H54 (cell line): ENCODE measurements at regions not wholly inside any gene's neighbourhood (a gene's known extent, or its start where the extent isn't known, plus 50 kb on each side); places are given as distances from the start of the nearest gene placed in this dataset.
"Not testable (repeated sequence)": the region's sequence is repeated elsewhere in the genome, so short reads cannot be mapped to it uniquely, and the experiment has no call there.

Source experiments
- DNase-seq: peaks from one replicate; pipeline ENCODE4 v3.0.0; 2011; ENCODE audit warnings: low spot score, mixed read lengths; ENCODE audit not compliant: insufficient read length
- FAIRE-seq: peaks from 3 replicates; lab custom pipeline; 2011; peaks lifted over from hg19 to GRCh38; lab: Jason Lieb, UNC
- POLR2A ChIP-seq: IDR thresholded peaks from 2 replicates; pipeline ENCODE4 v1.6.1; 2011; ENCODE audit warnings: low read depth, mild to moderate bottlenecking, low read length

DNA sequence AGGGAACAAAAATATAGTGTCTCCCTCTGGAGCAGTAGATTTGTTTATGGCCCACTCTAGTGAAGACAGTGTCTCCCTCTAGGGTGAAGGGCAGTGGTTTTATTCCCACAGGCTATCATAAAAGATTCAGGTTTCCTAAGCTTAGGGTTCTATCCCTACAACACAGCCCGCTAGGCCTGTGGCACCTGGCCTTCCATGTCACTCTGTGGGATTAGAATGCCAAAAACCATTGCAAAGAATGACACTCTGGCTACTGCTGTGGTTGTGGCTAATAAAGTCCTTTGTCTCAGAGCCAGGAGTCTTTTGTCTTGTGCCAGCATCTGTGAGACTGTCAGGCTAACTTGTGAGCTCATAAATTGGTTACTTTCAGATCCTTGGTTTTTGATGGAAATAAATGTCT is 700.7 kb upstream of the DEFB115 start:
- FAIRE-seq, DNase-seq: not testable (repeated sequence)

DNA sequence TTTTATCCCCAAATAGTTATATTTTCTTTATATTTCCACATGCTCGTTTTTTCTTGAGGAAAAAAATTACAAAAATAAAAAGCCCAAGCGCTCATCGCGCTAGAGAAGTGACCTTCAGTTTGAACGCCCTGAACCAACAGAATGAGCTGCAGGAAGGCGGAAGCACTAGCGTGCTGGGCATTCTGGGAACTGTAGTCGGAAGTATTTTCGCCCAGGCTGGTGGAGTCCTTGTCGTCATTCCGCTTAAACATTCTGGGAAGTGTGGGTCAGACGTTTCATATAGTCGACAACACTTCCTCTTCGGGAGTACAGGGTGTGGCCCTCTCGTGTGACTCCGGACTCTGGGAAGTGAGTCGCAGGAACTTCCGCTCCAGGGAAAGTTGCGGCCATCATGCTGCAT is 692.4 kb upstream of the DEFB115 start:
- not testable (repeated sequence) for FAIRE-seq, DNase-seq

DNA sequence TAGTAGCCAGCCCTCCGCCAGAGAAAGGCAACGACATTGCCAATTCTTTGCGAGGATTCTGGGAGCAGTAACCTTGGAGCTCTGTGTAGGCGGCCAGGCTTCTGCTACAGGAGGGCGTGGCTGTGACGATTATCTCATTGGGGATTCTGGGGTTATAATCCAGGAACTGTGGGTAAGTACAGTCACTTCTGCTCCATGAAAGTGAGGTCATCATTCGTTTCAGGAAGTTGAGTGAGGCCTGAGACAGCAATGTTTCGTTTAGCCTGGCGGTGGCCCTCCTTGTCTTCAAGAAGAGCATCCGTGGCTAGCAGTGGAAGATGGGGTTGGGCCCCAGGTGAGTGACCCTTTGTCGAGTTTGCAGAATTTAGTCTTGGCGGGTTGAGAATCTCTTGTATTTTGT is 687.6 kb upstream of the DEFB115 start:
- FAIRE-seq, DNase-seq: not testable (repeated sequence)

DNA sequence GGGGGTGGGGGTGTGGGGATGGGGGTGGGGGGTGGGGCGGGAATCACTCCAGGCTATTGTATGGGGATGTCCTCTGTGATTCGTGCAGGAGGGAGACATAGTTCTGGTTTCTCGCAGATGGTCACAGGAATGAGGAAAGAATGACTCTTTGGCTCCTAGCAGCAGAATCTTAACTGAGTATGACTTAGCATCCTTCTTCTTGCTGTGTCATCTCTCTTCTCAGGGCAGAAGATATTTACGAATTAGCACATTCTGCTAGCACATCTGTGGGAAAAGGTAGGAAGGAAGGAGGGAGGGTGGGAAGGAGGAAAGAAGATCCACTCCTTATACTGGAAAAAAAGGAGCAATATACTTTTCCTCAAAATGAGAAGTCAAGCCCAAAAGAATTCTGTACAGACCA is 686.8 kb upstream of the DEFB115 start:
- not testable (repeated sequence) for DNase-seq, FAIRE-seq

DNA sequence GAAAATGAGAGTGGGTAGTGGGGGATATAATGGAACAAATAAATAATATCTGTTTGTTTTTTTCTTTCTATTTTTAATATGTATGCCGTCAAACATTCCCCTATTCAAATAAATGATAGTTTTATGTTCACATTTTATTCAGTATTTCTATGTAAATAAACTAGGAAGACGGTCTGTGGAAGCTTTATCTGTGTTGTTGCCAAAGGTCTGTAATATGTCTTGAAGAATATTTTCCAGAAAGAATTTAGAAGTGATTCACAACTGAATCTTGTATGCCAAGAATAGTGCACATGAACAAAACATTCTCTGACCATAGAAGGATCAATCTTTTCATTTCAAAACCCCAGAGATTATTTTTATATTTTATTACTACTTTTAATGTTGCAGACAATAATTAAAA is 683.1 kb upstream of the DEFB115 start:
- DNase-seq, FAIRE-seq: not testable (repeated sequence)

DNA sequence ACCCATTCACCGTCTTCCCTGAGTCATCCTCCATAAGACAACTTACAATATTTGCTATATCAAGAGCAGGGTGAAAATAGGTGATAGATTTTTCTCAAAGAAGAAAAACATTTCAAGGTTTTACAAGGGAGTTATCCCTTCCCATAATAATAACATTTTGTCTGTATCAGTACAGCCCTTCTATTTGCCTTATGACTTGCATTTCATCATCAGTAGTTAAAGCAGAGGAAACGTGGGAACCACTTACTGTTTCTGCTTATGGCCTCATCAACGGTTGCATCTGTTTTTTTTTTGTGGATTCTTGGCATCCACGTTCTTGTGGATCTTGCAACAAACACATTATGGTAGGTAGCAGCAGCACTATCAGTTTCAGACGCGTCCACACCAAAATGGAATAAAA is 678.4 kb upstream of the DEFB115 start:
- FAIRE-seq, DNase-seq: not testable (repeated sequence)

DNA sequence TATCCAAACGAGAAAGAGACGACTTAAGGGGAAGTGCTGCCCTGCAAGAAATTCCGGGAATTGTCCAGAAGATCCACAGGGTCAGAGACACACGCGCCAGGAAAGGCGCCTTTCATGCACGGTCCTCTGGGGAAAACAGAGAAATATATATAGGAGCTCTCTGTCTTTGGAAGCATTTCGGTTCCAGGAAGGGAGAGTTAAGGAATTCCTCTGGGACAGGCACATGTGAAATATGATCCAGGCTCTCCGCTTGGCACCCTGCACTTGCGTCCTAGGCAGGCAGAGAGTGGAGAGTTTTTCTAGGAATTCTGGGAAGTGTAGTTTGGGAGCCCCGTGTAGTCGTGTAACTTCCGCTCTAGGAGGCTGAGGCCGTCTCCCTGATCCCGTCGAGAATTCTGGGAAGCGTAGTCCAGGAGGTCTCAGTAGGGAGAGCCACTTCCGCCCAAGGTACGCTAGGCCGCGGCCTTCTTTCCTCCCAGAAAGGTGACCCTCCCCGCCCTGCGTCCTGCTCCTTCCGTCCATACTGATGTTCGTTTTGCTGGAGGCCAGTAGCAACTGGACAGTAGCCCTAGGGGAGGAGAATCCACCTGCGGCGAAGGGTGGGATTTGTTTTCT is 677.5 kb upstream of the DEFB115 start:
- peak; percentile 6 for DNase-seq
- not testable (repeated sequence) for FAIRE-seq
- TF ChIP-seq POLR2A = peak; percentile 38; the same call in 1 of the 2 replicates

DNA sequence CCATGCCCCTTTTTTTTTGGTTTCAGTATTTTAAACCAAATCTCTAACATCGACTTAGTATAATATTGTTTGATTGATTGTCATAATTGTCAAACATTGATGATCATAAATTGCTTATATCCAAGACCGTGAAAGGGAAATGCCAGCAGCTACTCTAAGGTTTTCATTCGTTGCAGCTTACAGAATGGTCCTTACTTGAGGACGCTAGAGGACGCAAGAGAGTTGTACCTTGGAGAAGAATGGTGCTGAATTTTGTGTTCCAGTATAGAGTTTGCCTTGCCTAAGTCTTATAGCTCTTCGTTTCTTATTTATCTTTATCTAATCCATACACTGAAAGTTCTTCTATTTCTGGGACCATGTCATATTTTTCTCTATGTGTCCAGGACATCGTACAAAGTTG is 675.6 kb upstream of the DEFB115 start:
- not testable (repeated sequence) for DNase-seq, FAIRE-seq

DNA sequence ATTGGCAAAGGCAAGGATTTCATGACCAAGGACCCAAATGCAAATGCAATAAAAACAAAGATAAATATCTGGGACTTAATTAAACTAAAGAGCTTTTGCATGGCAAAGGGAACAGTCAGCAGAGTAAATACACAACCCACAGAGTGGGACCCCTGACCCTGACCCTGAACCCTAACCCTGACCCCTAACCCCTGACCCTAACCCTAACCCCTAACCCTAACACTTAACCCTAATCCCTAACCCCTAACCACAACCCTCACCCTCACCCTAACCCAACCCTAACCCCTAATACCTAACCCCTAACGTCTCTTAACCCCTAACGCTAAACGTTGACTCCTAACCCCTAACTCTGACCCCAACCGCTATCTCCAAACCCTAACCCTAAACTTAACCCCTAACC is 673.1 kb upstream of the DEFB115 start:
- not testable (repeated sequence) for FAIRE-seq, DNase-seq

DNA sequence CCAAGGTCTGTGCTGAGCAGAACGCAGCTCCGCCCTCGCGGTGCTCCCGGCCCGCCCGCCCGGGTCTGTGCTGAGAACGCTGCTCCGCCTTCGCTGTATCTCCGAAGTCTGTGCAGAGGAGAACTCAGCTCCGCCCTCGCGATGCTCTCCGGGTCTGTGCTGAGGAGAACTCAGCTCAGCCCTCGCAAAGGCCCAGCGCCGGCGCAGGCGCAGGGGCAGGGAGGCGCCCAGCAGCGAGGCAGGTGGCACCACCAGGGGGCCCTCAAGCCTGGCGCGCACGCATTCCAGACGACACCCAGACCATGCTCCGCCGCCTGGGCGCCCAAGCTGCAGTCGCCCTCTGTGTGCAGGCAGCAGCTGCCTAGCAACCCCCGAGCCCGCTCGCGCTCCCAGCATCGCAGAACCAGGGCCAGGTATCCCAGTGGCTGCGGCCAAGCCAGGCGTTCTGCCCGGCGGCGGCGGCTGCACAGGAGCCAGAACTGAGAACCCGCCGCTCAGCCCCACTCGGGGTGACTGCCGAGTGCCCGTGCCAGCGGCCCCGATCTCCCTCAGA is 672.1 kb upstream of the DEFB115 start:
- not testable (repeated sequence) for FAIRE-seq, DNase-seq

DNA sequence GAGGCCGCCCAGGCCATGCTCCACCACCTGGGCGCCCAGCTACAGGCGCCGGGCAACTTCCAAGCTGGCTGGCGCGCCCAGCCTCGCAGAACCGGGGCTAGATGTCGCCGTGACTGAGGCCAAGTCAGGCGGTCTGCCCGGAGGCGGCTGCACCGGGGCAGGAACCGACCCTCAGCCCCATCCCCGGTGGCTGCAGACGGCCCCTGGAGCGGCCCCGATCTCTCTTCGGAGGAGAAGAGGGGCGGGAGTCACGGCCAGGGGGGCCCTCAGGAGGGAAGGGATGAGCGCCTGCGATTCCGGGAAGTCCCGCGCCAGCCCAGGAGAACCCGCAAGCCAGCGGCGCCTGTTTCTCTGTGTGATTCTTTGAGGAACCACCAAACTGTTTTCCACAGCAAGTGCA is 671.3 kb upstream of the DEFB115 start:
- FAIRE-seq, DNase-seq: not testable (repeated sequence)

DNA sequence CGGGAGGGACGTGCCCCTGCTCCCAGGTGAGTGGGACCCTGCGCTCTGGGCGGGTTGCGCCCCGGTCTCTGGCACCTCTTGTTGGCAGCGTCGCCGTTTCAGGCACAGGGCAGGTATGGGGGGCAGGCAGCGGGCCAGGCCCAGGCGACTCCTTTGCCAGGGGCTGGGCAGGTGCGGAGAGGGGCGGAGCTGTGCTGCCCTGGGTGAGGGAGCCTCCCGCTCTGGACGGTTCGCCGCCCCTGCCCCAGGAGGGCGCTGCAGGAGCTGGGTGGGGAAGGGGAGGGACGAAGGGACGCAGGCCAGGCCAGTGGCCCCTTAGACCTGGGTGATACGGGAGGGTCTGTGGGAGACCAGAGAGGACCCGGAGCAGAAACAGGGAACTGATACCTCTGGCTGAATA is 663.9 kb upstream of the DEFB115 start:
- no peak for DNase-seq
- no peak for TF ChIP-seq POLR2A
- FAIRE-seq = no peak

DNA sequence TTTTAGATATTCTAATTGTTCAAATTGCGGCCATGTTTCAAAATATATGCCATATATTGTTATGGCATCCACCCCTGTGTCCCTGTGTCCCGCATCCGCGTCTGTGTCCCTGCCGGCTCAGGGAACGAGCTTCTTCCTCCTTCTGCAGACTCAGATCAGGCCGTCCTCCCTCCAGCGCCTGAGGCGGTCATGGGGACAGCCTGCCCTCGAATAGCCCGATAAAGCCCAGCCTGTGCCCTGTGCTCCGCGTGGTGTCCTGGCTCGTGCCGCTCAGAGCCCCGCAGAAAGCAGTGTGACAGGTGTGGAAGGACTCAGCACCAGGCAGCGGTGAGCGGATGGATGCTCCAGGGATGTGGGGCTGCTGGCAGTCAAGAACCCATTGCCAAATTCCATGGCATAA is 663.4 kb upstream of the DEFB115 start:
- FAIRE-seq (no peak), DNase-seq (no peak)
- TF ChIP-seq POLR2A = no peak

DNA sequence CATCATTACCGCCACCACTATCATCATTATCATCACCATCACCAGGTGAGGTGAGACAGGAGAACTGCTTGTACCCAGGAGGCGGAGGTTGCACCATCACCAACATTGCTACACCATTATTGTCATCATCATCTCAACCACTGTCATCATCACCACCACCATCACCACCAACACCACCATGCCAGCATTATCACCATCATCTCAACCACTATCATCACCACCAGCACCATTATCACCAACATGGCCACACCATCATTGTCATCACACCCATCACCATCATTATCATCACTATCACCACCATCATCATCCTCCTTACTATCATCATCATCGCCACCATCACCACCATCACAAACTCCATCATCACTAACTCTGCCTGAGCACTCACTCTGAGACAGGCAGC is 661.8 kb upstream of the DEFB115 start:
- TF ChIP-seq POLR2A = no peak
- FAIRE-seq (no peak), DNase-seq (no peak)

DNA sequence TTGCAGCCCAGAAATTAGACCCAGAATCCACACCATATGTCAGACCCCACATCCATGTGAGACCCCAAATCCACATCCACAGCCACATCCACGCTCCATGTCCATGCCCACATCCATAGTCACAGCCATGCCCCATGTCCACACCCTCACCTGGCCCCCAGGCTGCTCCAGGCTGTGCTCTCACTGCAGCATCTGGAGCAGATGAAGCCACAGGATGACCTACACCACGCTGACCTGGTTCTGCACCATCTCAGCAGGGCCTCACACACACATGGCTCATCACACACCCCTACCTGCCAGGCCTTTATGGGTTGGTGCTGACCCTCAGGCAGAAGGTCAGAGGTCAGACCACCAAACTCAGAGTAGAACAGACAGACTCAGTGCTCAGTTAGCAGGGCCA is 660.0 kb upstream of the DEFB115 start:
- DNase-seq, FAIRE-seq: not testable (repeated sequence)
